Upper lobe of left lung (tissue), 4 donors: ENCODE measurements at regions not wholly inside any gene's neighbourhood (a gene's known extent, or its start where the extent isn't known, plus 50 kb on each side); places are given as distances from the start of the nearest gene placed in this dataset.

ENCODE experiments used
- CTCF ChIP-seq, 6 experiments: fragments of 450-650 bp in 4 of 6; fragments of 200-600 bp in 2 of 6; sonication (generic) in 2 of 6; IDR thresholded peaks; one replicate each; pipeline ENCODE4 v1.5.1; 2016 to 2019; ENCODE audit warnings: antibody characterized with exemption in 6 of 6
- POLR2A ChIP-seq, 4 donors: fragments of 450-650 bp; IDR thresholded peaks; one replicate each; pipeline ENCODE4 v1.5.1; 2016 to 2017; ENCODE audit warnings: antibody characterized with exemption in 4 of 4, mild to moderate bottlenecking in 2 of 4

GRCh38 chr7:41383596-41383995 is 319.3 kb downstream of the INHBA start:
- TF ChIP-seq POLR2A (IDR thresholded peaks at IDR 0.05) (no peak), CTCF (IDR thresholded peaks at IDR 0.05) (no peak)
